Upper lobe of right lung (tissue), 1 donor: ENCODE measurements at regions not wholly inside any gene's neighbourhood (a gene's known extent, or its start where the extent isn't known, plus 50 kb on each side); places are given as distances from the start of the nearest gene placed in this dataset.

Source experiments
- ATAC-seq: fragments of 200-7000 bp; cut with Tn5 transposase; one replicate; pipeline ENCODE4 v1.9.1; 2020; ENCODE audit warnings: mild to moderate bottlenecking, moderate library complexity
- DNase-seq: peaks from one replicate; pipeline ENCODE4 v3.0.0-alpha.2; 2020
- H3K27ac ChIP-seq: fragments of 200-600 bp; one replicate; pipeline ENCODE4 v1.8.0; 2022
- H3K27me3 ChIP-seq: fragments of 200-600 bp; one replicate; pipeline ENCODE4 v1.8.0; 2022; ENCODE audit warnings: mild to moderate bottlenecking
- H3K36me3 ChIP-seq: fragments of 200-600 bp; one replicate; pipeline ENCODE4 v1.8.0; 2022
- H3K4me1 ChIP-seq: fragments of 200-600 bp; one replicate; pipeline ENCODE4 v1.8.0; 2022
- H3K4me3 ChIP-seq: fragments of 200-600 bp; one replicate; pipeline ENCODE4 v1.8.0; 2022; ENCODE audit warnings: mild to moderate bottlenecking
- H3K9me3 ChIP-seq: fragments of 200-600 bp; one replicate; pipeline ENCODE4 v1.8.0; 2022
- intact Hi-C: fragments of 100-400 bp; cut with DNase I; formaldehyde crosslinking; loops from one replicate; pipeline ENCODE4 v1.11.0; 2022
- TF ChIP-seq, protein P1 (sequence below): fragments of 200-600 bp; IDR thresholded peaks from one replicate; pipeline ENCODE4 v1.8.0; 2022; ENCODE audit warnings: antibody characterized with exemption
- donor health status: DM: no; HTN: yes; CAD: no; lungs with severe emphysema.

DNA sequence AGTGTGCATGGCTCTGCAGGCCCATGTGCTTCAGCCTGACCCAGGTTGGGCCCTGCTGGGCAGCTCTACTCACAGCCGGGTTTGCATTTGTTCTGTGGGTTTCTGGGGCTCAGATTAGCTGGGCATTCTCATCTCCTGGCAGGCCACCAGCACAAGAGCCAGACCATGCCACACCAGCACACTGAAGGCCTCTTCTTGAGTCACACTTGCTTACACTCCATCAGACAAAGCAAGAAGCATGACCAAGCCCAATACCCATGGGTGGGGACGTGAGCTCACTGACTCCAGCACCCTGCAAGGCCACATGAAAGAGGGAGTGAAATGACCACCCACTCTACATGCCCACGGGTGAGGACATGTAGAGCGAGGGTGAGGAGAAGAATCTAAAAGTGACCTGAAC lies 257.8 kb upstream of the PPP2R2D start:
- Histone ChIP-seq H3K27ac (no peak overlapping the region), H3K27me3 (no peaks in the 10 kb centered on the region), H3K36me3 (no peaks in the 10 kb centered on the region), H3K4me1 (no peaks in the 10 kb centered on the region), H3K9me3 (peaks cover 7% of the 10 kb centered on the region), H3K4me3 (no peak overlapping the region)
- intact Hi-C loops, result no loop called here
- TF ChIP-seq, protein P1, sequence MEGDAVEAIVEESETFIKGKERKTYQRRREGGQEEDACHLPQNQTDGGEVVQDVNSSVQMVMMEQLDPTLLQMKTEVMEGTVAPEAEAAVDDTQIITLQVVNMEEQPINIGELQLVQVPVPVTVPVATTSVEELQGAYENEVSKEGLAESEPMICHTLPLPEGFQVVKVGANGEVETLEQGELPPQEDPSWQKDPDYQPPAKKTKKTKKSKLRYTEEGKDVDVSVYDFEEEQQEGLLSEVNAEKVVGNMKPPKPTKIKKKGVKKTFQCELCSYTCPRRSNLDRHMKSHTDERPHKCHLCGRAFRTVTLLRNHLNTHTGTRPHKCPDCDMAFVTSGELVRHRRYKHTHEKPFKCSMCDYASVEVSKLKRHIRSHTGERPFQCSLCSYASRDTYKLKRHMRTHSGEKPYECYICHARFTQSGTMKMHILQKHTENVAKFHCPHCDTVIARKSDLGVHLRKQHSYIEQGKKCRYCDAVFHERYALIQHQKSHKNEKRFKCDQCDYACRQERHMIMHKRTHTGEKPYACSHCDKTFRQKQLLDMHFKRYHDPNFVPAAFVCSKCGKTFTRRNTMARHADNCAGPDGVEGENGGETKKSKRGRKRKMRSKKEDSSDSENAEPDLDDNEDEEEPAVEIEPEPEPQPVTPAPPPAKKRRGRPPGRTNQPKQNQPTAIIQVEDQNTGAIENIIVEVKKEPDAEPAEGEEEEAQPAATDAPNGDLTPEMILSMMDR, result no peak
- DNase-seq (peak; percentile 36), ATAC-seq (no peak)

DNA sequence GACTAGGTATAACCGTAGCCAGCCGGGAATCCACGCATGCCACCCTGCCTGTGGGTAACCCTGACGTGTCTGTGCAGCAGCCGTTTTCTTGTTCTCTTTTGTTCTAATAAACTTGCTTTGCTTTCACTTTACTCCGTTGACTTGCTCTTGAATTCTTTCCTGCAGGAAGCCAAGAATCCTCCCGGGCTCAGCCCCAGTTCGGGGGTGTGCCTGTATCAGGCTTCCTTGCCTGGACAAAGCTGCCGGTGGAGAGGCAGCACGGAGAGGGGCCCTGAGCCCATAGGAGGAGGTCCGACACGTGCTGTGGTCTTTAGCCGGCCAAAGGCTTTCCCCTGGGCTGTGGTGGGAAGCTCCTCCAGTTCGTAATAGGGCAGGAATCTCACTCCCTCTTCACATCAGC lies 256.5 kb upstream of the PPP2R2D start:
- Histone ChIP-seq H3K36me3 (no peaks in the 10 kb centered on the region), H3K4me1 (no peaks in the 10 kb centered on the region), H3K4me3 (no peak overlapping the region), H3K27ac (no peak overlapping the region), H3K9me3 (peaks cover 6% of the 10 kb centered on the region), H3K27me3 (no peaks in the 10 kb centered on the region)
- TF ChIP-seq, protein P1, result no peak
- no peak for ATAC-seq
- intact Hi-C loops, result no loop called here
- peak; percentile 62 for DNase-seq

DNA sequence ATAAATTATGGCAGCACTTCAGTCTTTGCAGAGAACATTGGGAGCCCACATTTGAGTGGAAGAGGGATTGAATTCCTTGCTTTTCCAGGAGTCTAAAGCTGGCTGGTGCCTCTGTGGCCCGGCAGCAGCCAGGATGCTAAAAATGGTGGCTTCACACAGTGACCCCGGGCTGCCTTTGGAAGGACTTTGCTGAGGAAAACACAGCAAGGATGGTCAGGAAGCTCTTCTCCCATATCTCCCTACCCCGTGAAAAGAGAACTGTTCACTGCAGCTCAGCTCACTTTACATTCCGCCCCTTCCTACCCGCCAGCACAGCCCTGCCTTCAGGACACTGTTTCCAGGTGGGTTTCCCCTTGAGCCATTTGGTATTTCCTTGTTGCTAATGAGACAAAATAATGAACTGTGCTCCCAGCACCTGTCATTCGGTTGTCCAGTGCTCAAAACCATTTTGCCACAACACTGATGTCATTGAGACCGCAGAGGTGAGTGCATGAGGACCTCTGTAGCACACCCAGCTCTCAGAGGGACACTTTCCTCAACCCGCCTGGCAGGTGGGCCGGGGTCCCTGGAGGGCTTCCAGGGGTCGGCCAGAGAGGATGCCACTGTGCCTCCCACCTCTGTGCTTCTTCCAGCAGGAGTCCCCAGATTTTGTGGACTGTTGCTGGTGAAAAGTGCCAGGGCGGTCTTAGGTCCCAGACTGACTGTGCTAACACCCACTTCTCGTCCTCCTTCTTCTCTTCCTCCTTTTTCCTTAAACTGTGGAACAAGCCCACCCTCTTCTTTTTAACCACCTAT lies 255.7 kb upstream of the PPP2R2D start:
- no peak for ATAC-seq
- no peaks in the 10 kb centered on the region for H3K27me3 ChIP-seq
- no peak overlapping the region for H3K27ac ChIP-seq
- TF ChIP-seq, protein P1, result no peak
- no peak overlapping the region for H3K4me3 ChIP-seq
- no peaks in the 10 kb centered on the region for H3K36me3 ChIP-seq
- H3K9me3 ChIP-seq, result no peaks in the 10 kb centered on the region
- no peaks in the 10 kb centered on the region for H3K4me1 ChIP-seq
- DNase-seq, result peak; percentile 36
- intact Hi-C loops, result no loop called here

DNA sequence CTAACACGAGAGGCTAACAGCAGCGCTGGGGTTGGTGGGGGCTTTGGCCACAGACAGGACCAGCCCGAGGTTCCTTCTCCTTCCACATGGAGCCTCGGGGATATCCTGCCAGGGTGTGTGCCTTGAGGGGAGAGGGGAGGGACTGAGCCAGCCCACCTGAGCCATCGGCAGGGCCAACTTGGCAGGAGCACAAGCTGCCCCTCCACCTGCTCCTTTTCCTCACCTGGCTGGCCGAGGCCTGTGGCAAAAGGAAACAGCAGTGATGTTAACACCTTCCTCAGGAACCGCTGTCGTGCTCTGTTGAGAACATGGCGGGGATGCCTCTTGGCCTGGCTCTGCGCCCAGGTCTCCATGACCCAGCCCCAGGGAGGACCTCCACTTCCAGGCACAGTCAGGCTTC lies 255.1 kb upstream of the PPP2R2D start:
- peak; percentile 53 for DNase-seq
- TF ChIP-seq, protein P1, result no peak
- intact Hi-C loops, result no loop called here

DNA sequence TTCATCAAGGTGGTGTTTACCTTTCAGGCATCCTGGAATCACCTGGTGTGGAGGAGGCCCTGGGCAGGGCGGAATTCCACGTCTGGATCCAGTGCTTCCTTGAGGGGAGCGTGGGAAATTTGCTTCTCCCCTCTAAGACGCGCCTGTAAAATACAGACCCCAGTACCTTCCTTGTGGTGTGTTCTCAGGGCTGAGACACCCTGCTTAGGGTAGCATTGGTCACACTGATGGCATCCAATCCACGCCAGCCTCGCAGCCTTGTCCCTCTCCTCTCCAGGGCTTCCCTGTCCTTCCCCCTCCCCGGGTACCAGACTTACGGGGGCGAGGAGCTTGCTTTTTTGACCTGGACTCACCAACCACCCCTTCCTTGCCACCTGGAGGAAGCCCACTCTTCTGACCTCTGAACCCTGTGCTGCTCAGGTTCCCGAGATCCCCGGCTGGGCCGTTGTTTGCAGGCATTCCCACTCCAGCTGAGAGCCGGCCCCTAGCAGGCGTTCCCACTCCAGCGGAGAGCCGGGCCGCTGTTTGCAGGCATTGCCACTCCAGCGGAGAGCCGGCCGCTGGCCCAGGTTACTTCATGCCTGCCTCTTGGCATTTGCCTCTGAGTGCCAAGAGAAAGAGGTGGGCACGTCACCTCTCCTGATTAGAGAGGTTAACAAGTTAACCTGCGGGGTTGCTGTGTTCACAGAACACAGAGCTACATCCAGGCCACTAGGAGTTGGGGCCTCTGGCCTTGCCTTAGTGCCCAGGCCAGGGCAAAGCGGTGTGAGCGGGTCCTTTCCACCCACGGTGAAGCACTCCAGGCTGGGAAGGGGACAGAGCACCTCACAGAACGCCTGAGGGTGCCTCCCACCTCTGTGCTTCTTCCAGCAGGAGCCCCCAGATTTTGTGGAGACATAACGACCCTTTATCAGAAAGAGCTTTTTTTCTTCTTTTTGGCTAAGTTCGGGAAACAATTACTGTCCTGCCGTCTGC lies 254.0 kb upstream of the PPP2R2D start:
- TF ChIP-seq, protein P1, result no peak

More for the DNA sequence above, 255.1 kb upstream of the PPP2R2D start:
- Histone ChIP-seq H3K36me3 (no peaks in the 10 kb centered on the region), H3K9me3 (no peaks in the 10 kb centered on the region), H3K27me3 (no peaks in the 10 kb centered on the region), H3K4me3 (no peak overlapping the region), H3K4me1 (no peaks in the 10 kb centered on the region), H3K27ac (no peak overlapping the region)
- ATAC-seq, result no peak

More for the DNA sequence above, 254.0 kb upstream of the PPP2R2D start:
- Histone ChIP-seq H3K27me3 (no peaks in the 10 kb centered on the region), H3K4me3 (no peak overlapping the region), H3K4me1 (no peaks in the 10 kb centered on the region), H3K27ac (no peak overlapping the region), H3K36me3 (no peaks in the 10 kb centered on the region), H3K9me3 (no peaks in the 10 kb centered on the region)
- intact Hi-C loops, result no loop called here
- peak; percentile 92 for DNase-seq
- ATAC-seq, result peak; percentile 89
